Stromal cell of bone marrow (primary cell): ENCODE measurements at regions not wholly inside any gene's neighbourhood (a gene's known extent, or its start where the extent isn't known, plus 50 kb on each side); places are given as distances from the start of the nearest gene placed in this dataset.

ENCODE experiments used
- DNase-seq: peaks from one replicate; pipeline ENCODE4 v3.0.0-alpha.2; 2012; ENCODE audit warnings: low read depth

GRCh38 chr6:40937491-40937890 lies 101.5 kb downstream of the UNC5CL start:
- DNase-seq: no peak

GRCh38 chr6:40936818-40937251 lies 102.2 kb downstream of the UNC5CL start:
- DNase-seq: peak; percentile 66

- no peak for DNase-seq
These were observed 105.2 kb downstream of the UNC5CL start for GRCh38 chr6:40933864-40934263.

- no peak for DNase-seq
These were observed 106.1 kb downstream of the UNC5CL start for GRCh38 chr6:40932953-40933352.

- DNase-seq: no peak
These were observed 106.7 kb downstream of the UNC5CL start for GRCh38 chr6:40932366-40932765.

- DNase-seq: no peak
These were observed 107.1 kb downstream of the UNC5CL start for GRCh38 chr6:40931931-40932330.

GRCh38 chr6:40930555-40930954 lies 108.5 kb downstream of the UNC5CL start:
- no peak for DNase-seq

GRCh38 chr6:40930045-40930444 lies 109.0 kb downstream of the UNC5CL start:
- DNase-seq: no peak

GRCh38 chr6:40929176-40929575 lies 109.8 kb downstream of the UNC5CL start:
- no peak for DNase-seq

GRCh38 chr6:40928763-40929162 lies 110.3 kb downstream of the UNC5CL start:
- no peak for DNase-seq

- DNase-seq: no peak
These were observed 110.7 kb downstream of the UNC5CL start for GRCh38 chr6:40928307-40928706.

- no peak for DNase-seq
These were observed 113.7 kb downstream of the UNC5CL start for GRCh38 chr6:40925341-40925740.

- no peak for DNase-seq
These were observed 114.2 kb downstream of the UNC5CL start for GRCh38 chr6:40924839-40925238.

- no peak for DNase-seq
These were observed 115.1 kb downstream of the UNC5CL start for GRCh38 chr6:40923880-40924279.

- no peak for DNase-seq
These were observed 115.7 kb downstream of the UNC5CL start for GRCh38 chr6:40923326-40923725.

GRCh38 chr6:40922281-40922680 lies 116.7 kb downstream of the UNC5CL start:
- no peak for DNase-seq

- DNase-seq: no peak
These were observed 120.9 kb downstream of the UNC5CL start for GRCh38 chr6:40918040-40918651.

GRCh38 chr6:40917603-40918002 lies 121.4 kb downstream of the UNC5CL start:
- no peak for DNase-seq

- DNase-seq: no peak
These were observed 122.2 kb downstream of the UNC5CL start for GRCh38 chr6:40916845-40917244.

GRCh38 chr6:40915165-40915564 lies 123.9 kb downstream of the UNC5CL start:
- no peak for DNase-seq

- no peak for DNase-seq
These were observed 125.0 kb downstream of the UNC5CL start for GRCh38 chr6:40914005-40914404.

GRCh38 chr6:40912158-40912946 lies 126.7 kb downstream of the UNC5CL start:
- DNase-seq: no peak

GRCh38 chr6:40910260-40910893 lies 128.6 kb downstream of the UNC5CL start:
- DNase-seq: no peak
